SK-N-SH treated with all-trans-retinoic acid at 6 μM for 48 hours (cell line): ENCODE measurements at regions not wholly inside any gene's neighbourhood (a gene's known extent, or its start where the extent isn't known, plus 50 kb on each side); places are given as distances from the start of the nearest gene placed in this dataset.
"Not testable (repeated sequence)": the region's sequence is repeated elsewhere in the genome, so short reads cannot be mapped to it uniquely, and the experiment has no call there.

Experiments
- ATAC-seq: fragments of 200-7000 bp; cut with Tn5 transposase; 3 replicates; pipeline ENCODE4 v1.9.1; 2020; ENCODE audit warnings: mild to moderate bottlenecking, moderate library complexity
- ARNTL ChIP-seq: fragments of 450-650 bp; formaldehyde crosslinking; IDR thresholded peaks from 2 replicates; pipeline ENCODE4 v1.5.0; 2020; ENCODE audit warnings: low read depth, mild to moderate bottlenecking, moderate library complexity, borderline replicate concordance
- BACH2 ChIP-seq: fragments of 250-450 bp; sonication (Bioruptor Pico); IDR thresholded peaks from 2 replicates; pipeline ENCODE4 v1.9.0; 2021; ENCODE audit warnings: mild to moderate bottlenecking, borderline replicate concordance
- CSDC2 ChIP-seq: fragments of 250-450 bp; sonication (Bioruptor Pico); IDR thresholded peaks from 2 replicates; pipeline ENCODE4 v1.5.0; 2020; ENCODE audit warnings: mild to moderate bottlenecking, moderate library complexity
- CSRNP3 ChIP-seq: fragments of 250-450 bp; sonication (Bioruptor Pico); IDR thresholded peaks from 2 replicates; pipeline ENCODE4 v1.5.1; 2021; ENCODE audit warnings: mild to moderate bottlenecking, moderate library complexity
- ESRRG ChIP-seq: fragments of 250-450 bp; sonication (Bioruptor Pico); IDR thresholded peaks from 2 replicates; pipeline ENCODE4 v1.6.1; 2021; ENCODE audit warnings: mild to moderate bottlenecking
- GLIS3 ChIP-seq: fragments of 250-450 bp; sonication (Bioruptor Pico); IDR thresholded peaks from 2 replicates; pipeline ENCODE4 v1.5.0; 2020; ENCODE audit warnings: mild to moderate bottlenecking, moderate library complexity
- ISL1 ChIP-seq: fragments of 250-450 bp; sonication (Bioruptor Pico); IDR thresholded peaks from 2 replicates; pipeline ENCODE4 v2.1.2; 2022; ENCODE audit warnings: mild to moderate bottlenecking, moderate library complexity
- OSR1 ChIP-seq: fragments of 250-450 bp; sonication (Bioruptor Pico); IDR thresholded peaks from 2 replicates; pipeline ENCODE4 v1.8.0; 2022; ENCODE audit warnings: moderate library complexity, mild to moderate bottlenecking, inconsistent platforms
- POU6F1 ChIP-seq: fragments of 250-450 bp; sonication (Bioruptor Pico); IDR thresholded peaks from 2 replicates; pipeline ENCODE4 v1.8.0; 2021; ENCODE audit warnings: low read depth, mild to moderate bottlenecking, moderate library complexity, borderline replicate concordance
- PPARA ChIP-seq: fragments of 250-450 bp; sonication (Bioruptor Pico); IDR thresholded peaks from 2 replicates; pipeline ENCODE4 v1.5.0; 2020; ENCODE audit warnings: mild to moderate bottlenecking, borderline replicate concordance
- RARB ChIP-seq: fragments of 250-450 bp; sonication (Bioruptor Pico); IDR thresholded peaks from 2 replicates; pipeline ENCODE4 v1.8.0; 2021; ENCODE audit warnings: mild to moderate bottlenecking, moderate library complexity
- SNAI2 ChIP-seq: fragments of 250-450 bp; sonication (Bioruptor Pico); IDR thresholded peaks from 2 replicates; pipeline ENCODE4 v1.5.0; 2020; ENCODE audit warnings: mild to moderate bottlenecking, moderate library complexity
- TOX ChIP-seq: fragments of 250-450 bp; sonication (Bioruptor Pico); IDR thresholded peaks from 2 replicates; pipeline ENCODE4 v1.8.0; 2021; ENCODE audit warnings: mild to moderate bottlenecking, moderate library complexity, borderline replicate concordance
- ZC3H10 ChIP-seq: fragments of 250-450 bp; sonication (Bioruptor Pico); IDR thresholded peaks from 2 replicates; pipeline ENCODE4 v1.5.1; 2021; ENCODE audit warnings: mild to moderate bottlenecking, moderate library complexity
- ZFP3 ChIP-seq: fragments of 250-450 bp; sonication (Bioruptor Pico); IDR thresholded peaks from 2 replicates; pipeline ENCODE4 v1.5.0; 2020; ENCODE audit warnings: mild to moderate bottlenecking, moderate library complexity
- ZFP30 ChIP-seq: fragments of 450-650 bp; formaldehyde crosslinking; IDR thresholded peaks from 2 replicates; pipeline ENCODE4 v1.5.0; 2022; ENCODE audit warnings: mild to moderate bottlenecking, moderate library complexity
- ZNF565 ChIP-seq: fragments of 450-650 bp; formaldehyde crosslinking; conservative IDR thresholded peaks from 2 replicates; pipeline ENCODE4 v1.5.0; 2020; ENCODE audit warnings: low read depth, mild to moderate bottlenecking, moderate library complexity
- ZNF70 ChIP-seq: fragments of 450-650 bp; formaldehyde crosslinking; IDR thresholded peaks from 2 replicates; pipeline ENCODE4 v1.5.0; 2020; ENCODE audit warnings: mild to moderate bottlenecking, moderate library complexity
- TF ChIP-seq, protein P1 (sequence below): fragments of 250-450 bp; sonication (Bioruptor Pico); IDR thresholded peaks from 2 replicates; pipeline ENCODE4 v1.5.1; 2020; ENCODE audit warnings: low read depth, mild to moderate bottlenecking, moderate library complexity
- TF ChIP-seq, protein P2 (sequence below): fragments of 250-450 bp; sonication (Bioruptor Pico); IDR thresholded peaks from 2 replicates; pipeline ENCODE4 v1.5.0; 2020; ENCODE audit warnings: mild to moderate bottlenecking, moderate library complexity
- TF ChIP-seq, protein P3 (sequence below): fragments of 250-450 bp; sonication (Bioruptor Pico); IDR thresholded peaks from 2 replicates; pipeline ENCODE4 v1.8.0; 2020; ENCODE audit warnings: mild to moderate bottlenecking, moderate library complexity, borderline replicate concordance

DNA sequence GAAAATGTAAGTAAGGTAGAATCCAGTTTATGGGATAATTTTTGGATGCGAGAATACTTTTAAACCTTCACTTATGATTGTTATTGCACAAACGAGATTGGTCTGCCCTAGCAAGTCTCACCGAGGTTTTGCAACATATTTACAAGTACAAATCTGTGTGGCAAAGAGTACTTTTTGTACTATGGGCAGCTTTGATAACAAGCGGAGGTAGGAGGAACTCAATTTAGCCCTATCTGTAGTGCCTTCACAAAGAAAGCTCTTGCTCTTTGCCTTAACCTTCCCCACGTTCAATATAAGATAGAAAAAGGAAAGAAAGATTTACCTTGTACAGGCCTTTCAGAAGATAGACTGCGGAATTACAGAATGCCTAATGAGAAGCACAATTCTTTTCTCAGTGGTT lies 77.5 kb upstream of the HIVEP1 start:
- no peak for ATAC-seq
- TF ChIP-seq PPARA: no peak
- TF ChIP-seq TOX: no peak
- no peak for TF ChIP-seq ARNTL (CRISPR knock-in tag)
- no peak for TF ChIP-seq ZFP30
- no peak for TF ChIP-seq OSR1 (CRISPR knock-in tag)
- no peak for TF ChIP-seq ZFP3
- no peak for TF ChIP-seq CSRNP3
- no peak for TF ChIP-seq RARB (CRISPR knock-in tag)
- TF ChIP-seq GLIS3 (CRISPR knock-in tag): no peak
- TF ChIP-seq ISL1: no peak
- TF ChIP-seq ZNF565 (CRISPR knock-in tag): no peak
- no peak for TF ChIP-seq ZC3H10 (CRISPR knock-in tag)
- TF ChIP-seq BACH2 (CRISPR knock-in tag): no peak
- TF ChIP-seq CSDC2 (CRISPR knock-in tag): no peak
- no peak for TF ChIP-seq POU6F1 (CRISPR knock-in tag)
- TF ChIP-seq, protein P1, sequence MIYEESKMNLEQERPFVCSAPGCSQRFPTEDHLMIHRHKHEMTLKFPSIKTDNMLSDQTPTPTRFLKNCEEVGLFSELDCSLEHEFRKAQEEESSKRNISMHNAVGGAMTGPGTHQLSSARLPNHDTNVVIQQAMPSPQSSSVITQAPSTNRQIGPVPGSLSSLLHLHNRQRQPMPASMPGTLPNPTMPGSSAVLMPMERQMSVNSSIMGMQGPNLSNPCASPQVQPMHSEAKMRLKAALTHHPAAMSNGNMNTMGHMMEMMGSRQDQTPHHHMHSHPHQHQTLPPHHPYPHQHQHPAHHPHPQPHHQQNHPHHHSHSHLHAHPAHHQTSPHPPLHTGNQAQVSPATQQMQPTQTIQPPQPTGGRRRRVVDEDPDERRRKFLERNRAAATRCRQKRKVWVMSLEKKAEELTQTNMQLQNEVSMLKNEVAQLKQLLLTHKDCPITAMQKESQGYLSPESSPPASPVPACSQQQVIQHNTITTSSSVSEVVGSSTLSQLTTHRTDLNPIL (CRISPR knock-in tag): no peak
- TF ChIP-seq, all 23 proteins: peak for 0

- ATAC-seq: not testable (repeated sequence)
These were observed 79.2 kb upstream of the HIVEP1 start for GRCh38 chr6:11932892-11933291.

GRCh38 chr6:11931296-11932035 lies 80.6 kb upstream of the HIVEP1 start:
- TF ChIP-seq, protein P2, sequence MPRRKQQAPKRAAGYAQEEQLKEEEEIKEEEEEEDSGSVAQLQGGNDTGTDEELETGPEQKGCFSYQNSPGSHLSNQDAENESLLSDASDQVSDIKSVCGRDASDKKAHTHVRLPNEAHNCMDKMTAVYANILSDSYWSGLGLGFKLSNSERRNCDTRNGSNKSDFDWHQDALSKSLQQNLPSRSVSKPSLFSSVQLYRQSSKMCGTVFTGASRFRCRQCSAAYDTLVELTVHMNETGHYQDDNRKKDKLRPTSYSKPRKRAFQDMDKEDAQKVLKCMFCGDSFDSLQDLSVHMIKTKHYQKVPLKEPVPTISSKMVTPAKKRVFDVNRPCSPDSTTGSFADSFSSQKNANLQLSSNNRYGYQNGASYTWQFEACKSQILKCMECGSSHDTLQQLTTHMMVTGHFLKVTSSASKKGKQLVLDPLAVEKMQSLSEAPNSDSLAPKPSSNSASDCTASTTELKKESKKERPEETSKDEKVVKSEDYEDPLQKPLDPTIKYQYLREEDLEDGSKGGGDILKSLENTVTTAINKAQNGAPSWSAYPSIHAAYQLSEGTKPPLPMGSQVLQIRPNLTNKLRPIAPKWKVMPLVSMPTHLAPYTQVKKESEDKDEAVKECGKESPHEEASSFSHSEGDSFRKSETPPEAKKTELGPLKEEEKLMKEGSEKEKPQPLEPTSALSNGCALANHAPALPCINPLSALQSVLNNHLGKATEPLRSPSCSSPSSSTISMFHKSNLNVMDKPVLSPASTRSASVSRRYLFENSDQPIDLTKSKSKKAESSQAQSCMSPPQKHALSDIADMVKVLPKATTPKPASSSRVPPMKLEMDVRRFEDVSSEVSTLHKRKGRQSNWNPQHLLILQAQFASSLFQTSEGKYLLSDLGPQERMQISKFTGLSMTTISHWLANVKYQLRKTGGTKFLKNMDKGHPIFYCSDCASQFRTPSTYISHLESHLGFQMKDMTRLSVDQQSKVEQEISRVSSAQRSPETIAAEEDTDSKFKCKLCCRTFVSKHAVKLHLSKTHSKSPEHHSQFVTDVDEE (CRISPR knock-in tag): no peak
- TF ChIP-seq ZNF565 (CRISPR knock-in tag) (no peak), ZNF70 (no peak)
- no peak for ATAC-seq

DNA sequence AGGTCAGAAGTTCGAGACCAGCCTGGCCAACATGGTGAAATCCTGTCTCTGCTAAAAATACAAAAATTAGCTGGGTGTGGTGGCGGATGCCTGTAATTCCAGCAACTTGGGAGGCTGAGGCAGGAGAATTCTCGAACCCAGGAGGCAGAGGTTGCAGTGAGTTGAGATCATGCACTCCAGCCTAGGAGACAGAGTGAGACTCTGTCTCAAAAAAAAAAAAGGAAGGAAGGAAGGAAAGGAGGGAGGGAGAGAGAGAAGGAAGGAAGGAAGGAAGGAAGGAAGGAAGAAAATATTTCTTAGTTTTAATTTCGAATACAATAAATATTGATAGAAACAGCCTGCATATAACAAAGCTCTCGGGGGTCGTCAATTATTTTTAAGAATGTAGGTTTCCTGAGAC lies 81.3 kb upstream of the HIVEP1 start:
- not testable (repeated sequence) for ATAC-seq

DNA sequence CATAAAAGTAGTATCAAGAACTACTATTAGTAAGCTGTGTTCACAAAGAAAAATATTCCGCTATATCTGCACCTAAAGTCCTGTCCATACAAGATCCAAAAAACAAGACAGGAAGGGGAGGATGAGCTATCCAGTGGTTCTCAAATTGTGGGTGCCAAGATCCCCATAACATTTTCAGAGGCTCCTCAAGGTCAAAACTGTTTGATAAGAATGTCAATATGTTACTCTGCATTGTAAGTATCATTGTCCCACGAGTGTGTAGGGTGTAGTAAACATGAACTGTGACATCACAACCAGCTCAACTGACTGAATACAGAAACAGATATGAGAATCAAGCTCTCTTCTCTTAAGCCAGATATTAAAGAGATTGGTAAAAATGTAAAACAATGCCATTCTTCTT lies 81.9 kb upstream of the HIVEP1 start:
- no peak for ATAC-seq
- TF ChIP-seq, protein P2 (CRISPR knock-in tag): no peak
- TF ChIP-seq BACH2 (CRISPR knock-in tag): no peak
- no peak for TF ChIP-seq OSR1 (CRISPR knock-in tag)
- no peak for TF ChIP-seq ESRRG (CRISPR knock-in tag)
- TF ChIP-seq ZFP3: no peak
- TF ChIP-seq, protein P3, sequence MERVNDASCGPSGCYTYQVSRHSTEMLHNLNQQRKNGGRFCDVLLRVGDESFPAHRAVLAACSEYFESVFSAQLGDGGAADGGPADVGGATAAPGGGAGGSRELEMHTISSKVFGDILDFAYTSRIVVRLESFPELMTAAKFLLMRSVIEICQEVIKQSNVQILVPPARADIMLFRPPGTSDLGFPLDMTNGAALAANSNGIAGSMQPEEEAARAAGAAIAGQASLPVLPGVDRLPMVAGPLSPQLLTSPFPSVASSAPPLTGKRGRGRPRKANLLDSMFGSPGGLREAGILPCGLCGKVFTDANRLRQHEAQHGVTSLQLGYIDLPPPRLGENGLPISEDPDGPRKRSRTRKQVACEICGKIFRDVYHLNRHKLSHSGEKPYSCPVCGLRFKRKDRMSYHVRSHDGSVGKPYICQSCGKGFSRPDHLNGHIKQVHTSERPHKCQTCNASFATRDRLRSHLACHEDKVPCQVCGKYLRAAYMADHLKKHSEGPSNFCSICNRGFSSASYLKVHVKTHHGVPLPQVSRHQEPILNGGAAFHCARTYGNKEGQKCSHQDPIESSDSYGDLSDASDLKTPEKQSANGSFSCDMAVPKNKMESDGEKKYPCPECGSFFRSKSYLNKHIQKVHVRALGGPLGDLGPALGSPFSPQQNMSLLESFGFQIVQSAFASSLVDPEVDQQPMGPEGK (CRISPR knock-in tag): no peak
- TF ChIP-seq ISL1: no peak
- no peak for TF ChIP-seq CSDC2 (CRISPR knock-in tag)
- no peak for TF ChIP-seq SNAI2 (CRISPR knock-in tag)
- no peak for TF ChIP-seq GLIS3 (CRISPR knock-in tag)
- TF ChIP-seq ZNF565 (CRISPR knock-in tag): no peak
- no peak for TF ChIP-seq POU6F1 (CRISPR knock-in tag)
